ENCODE measurements at regions not wholly inside any gene's neighbourhood (a gene's known extent, or its start where the extent isn't known, plus 50 kb on each side); places are given as distances from the start of the nearest gene placed in this dataset.

- no peak for DNase-seq (ENCODE audit: low read depth in 3 of 3)
Measured at GRCh38 chr13:72120632-72121031, 253.6 kb upstream of the DACH1 start.

GRCh38 chr13:72113931-72114330 is 246.9 kb upstream of the DACH1 start:
- no peak for DNase-seq (ENCODE audit: low read depth in 3 of 3)

- DNase-seq (ENCODE audit: low read depth in 3 of 3) = no peak
Measured at GRCh38 chr13:72113076-72113475, 246.1 kb upstream of the DACH1 start.

DNA sequence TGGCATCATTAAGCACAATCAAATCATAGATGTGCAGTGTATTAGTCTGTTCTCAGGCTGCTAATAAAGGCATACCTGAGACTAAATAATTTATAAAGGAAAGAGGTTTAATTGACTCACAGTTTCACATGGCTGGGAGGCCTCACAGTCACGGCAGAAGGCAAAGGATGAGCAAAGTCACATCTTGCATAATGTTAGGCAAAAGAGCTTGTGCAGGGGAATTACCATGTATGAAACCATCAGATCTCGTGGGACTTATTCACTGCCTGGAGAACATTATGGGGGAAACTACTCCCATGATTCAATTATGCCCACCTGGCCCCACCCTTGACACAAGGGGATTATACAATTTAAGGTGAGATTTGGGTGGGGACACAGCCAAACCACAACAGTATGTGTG is 245.2 kb upstream of the DACH1 start:
- DNase-seq (ENCODE audit: low read depth in 3 of 3) = no peak

- no peak for DNase-seq (ENCODE audit: low read depth in 3 of 3)
Measured at GRCh38 chr13:72109863-72110262, 242.9 kb upstream of the DACH1 start.

GRCh38 chr13:72104656-72105180 is 237.7 kb upstream of the DACH1 start:
- no peak for DNase-seq (ENCODE audit: low read depth in 3 of 3)

GRCh38 chr13:72101768-72102400 is 234.9 kb upstream of the DACH1 start:
- DNase-seq (ENCODE audit: low read depth in 3 of 3) = no peak

- no peak for DNase-seq (ENCODE audit: low read depth in 3 of 3)
Measured at GRCh38 chr13:72100339-72100738, 233.3 kb upstream of the DACH1 start.

DNA sequence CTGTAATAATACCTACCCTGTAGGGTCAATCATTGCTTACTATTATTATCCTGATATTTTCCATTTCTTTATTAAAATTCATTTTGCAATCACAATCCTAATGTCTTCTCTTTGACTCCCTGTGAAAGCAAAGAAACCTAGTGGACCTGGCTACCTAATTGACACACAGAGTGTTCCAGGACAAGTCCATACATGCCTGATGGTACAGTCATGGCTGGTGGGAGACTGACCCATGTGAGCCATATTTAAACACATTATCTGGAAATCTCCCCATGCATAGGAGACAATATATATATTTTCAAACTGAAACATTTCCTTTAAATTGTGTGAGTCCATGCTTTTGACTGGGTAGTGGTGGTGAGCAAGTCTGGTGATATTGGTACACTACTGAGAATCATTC is 230.6 kb upstream of the DACH1 start:
- no peak for DNase-seq (ENCODE audit: low read depth in 3 of 3)

GRCh38 chr13:72093262-72093661 is 226.3 kb upstream of the DACH1 start:
- DNase-seq (ENCODE audit: low read depth in 3 of 3) = no peak

DNA sequence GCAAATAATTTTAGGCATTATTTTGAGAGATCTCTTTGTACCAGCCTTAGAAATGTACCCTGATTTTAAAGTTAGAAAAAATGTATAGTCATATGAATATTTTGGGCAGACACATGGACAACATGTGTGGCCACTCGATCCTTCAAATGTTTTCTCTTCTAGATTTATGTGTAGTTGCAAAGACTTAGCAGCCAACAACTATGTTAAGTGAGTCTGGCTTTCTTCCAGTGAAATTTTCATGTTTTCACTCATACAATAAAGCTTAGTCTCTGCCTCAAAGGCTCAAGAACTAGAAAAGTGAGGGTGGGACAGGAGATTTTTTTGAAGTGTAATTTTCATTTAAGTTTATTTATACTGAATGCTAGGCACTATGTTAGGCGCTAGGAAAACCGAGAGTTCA is 207.7 kb upstream of the DACH1 start:
- no peak for DNase-seq (ENCODE audit: low read depth in 3 of 3)

GRCh38 chr13:72072261-72072660 is 205.3 kb upstream of the DACH1 start:
- no peak for DNase-seq (ENCODE audit: low read depth in 3 of 3)

DNA sequence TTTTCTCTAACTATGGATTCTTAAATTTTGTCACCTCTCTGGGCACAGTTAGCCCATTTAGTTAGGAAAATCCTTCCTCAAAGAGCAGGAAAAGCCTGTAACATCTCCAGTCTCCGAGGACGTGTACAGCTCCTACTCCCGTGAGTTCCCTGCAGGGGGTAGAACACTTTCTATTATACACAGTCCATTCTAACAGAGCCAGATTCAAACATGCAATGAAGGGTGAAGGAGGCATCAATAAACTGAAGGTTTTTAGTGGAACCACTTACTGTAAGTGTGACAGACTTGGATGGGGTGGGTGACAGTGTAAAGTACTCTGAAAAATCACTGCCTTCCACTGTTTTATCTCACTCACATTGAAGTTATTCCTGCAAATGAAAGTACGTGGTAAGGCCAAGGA is 204.7 kb upstream of the DACH1 start:
- no peak for DNase-seq (ENCODE audit: low read depth in 3 of 3)

DNA sequence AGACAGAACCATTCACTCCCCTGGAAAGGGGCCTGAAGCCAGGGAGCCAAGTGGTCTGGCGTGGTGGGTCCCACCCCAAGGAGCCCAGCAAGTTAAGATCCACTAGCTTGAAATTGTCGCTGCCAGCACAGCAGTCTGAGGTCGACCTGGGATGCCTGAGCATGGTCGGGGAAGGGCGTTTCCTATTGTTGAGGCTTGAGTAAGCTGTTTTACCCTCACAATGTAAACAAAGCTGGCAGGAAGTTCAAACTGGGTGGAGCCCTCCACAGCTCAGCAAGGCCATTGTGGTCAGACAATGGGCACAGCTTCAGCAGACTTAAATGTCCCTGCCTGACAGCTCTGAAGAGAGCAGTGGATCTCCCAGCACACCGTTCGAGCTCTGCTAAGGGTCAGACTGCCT is 195.6 kb upstream of the DACH1 start:
- no peak for DNase-seq (ENCODE audit: low read depth in 3 of 3)

DNA sequence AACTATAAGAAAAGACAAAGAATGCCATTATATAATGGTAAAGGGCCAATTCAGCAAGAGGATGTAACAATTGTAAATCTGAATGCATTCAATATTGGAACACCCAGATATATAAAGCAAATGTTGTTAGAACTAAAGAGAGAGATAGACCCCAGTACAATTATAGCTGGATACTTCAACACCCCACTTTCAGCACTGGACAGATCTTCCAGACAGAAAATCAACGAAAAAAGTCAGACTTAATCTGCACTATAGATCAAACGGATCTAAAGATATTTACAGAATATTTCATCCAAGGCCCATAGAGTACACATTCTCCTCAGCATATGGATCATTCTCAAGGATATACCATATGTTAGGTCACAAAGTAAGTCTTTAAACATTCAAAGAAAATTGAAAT is 194.6 kb upstream of the DACH1 start:
- DNase-seq (ENCODE audit: low read depth in 3 of 3) = no peak

DNA sequence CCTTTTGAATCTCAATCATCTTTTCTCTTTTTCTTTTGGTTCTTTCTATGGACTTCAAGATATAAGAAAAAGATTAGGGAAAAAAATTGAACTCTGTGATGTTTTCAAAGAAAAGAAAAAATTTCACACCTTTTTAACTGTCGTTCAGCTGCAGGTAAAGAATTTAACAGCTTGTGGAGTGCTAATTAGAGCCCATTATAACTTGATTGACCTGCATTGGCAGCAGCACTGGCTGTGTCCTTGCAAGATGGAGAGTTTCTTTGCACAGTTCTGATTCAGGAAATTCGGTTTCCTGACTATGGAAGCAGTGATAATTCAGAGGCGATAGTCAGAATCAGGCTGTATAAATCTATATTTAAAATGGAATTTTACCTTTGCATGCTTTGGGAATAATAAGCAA is 183.2 kb upstream of the DACH1 start:
- DNase-seq (ENCODE audit: low read depth in 3 of 3) = no peak

GRCh38 chr13:72043366-72043765 is 176.4 kb upstream of the DACH1 start:
- no peak for DNase-seq (ENCODE audit: low read depth in 3 of 3)

DNA sequence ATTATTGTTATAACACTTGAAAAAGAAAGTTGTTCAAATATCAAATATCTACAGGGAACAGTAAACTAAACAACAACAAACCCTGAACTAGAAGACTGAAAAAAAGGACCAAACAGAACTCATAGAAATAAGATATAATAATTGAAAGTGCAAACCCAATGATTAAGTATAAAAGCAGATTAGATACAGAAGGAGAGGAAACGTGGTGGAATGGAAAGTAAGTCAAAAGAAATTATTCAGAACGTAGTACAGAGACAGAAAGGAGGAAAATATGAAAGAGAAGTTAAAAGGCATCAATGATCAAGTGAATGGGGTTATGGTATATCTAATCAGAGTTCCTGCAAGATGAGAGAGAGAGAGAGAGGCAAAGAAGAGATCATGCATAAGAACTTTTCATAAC is 174.2 kb upstream of the DACH1 start:
- DNase-seq (ENCODE audit: low read depth in 3 of 3) = no peak

DNA sequence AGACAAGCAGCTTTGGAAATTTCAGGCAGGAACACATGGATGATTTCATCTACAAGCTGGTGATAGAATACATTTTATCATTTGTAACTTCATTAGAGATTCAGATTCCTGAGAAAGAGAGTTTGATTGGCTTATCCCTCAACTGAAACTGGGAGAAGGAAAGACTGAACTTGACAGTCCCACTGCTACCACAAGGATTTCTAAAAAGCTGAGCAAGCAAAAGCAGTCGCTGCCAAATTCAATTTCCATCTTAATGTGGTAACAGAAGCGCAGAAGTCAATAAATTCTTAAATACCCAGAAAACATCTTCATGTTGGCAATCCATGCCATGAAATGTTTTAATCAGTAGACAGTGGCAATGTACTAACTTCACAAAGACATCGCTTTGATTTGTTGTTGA is 172.1 kb upstream of the DACH1 start:
- DNase-seq (ENCODE audit: low read depth in 3 of 3) = no peak

DNA sequence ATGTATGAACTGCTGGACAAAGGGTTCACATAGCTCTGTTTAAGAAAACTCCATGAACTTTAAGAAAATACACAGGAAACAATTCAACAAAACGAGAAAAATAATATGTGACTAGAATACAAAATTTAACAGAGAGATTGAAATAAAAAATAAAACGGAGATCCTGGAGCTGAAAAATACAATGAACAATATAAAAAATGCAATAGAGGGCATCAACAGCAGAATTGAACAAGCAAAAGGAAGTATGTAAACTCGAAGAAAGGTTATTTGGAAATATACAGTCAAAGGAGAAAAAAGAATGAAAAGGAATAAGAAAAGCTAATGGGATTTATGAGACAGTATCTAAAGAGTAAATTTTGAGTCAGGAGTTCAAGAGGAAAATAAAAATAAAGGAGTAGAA is 163.0 kb upstream of the DACH1 start:
- DNase-seq (ENCODE audit: low read depth in 3 of 3) = no peak

GRCh38 chr13:72025836-72026235 is 158.8 kb upstream of the DACH1 start:
- no peak for DNase-seq (ENCODE audit: low read depth in 3 of 3)

DNA sequence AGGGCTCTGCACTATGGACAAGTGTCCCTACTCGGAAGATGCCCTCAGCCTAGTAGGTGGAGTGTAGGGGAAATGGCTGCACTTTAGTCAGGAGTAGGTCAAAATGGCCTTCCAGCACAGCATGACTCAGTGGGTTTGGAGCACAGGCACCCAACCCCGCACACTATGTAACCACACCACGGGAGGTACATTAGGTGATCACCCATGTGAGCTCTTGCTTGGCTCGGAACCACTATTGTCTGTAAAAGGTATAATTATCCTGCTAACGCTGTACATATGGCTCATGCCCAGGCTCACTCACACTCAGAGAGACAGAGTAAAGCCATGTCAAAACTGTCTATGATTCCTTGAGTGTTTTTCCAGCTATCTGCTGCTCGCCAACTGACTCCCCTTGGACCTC is 156.9 kb upstream of the DACH1 start:
- no peak for DNase-seq (ENCODE audit: low read depth in 3 of 3)

DNA sequence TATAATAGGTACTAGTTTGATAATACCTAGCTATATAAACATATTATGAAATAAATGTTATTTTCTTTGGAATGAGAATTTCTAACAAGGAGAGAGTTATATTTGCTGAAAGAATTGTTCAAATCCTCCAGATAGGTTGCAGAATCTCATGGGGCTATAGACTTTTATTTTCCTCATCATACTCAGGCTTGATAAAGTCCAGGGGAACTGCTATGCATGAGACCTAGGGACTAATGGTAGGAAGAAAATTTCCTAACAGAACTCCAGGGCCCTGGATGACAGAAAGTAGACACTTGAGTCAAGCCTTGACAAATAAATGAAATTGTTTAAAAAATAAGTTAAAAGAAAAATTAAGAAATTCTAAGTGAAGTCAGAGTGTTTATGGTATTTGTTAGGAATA is 138.5 kb upstream of the DACH1 start:
- no peak for DNase-seq (ENCODE audit: low read depth in 3 of 3)

- DNase-seq (ENCODE audit: low read depth in 3 of 3) = no peak
Measured at GRCh38 chr13:72004784-72005374, 137.9 kb upstream of the DACH1 start.

Measured in stimulated activated CD4-positive, alpha-beta T cell treated with anti-CD3 and anti-CD28 coated beads, TNF-alpha, amount 100 ng/mL, for 4 hours (primary cell).